Hepatocyte (in vitro differentiated cells): ENCODE measurements at regions not wholly inside any gene's neighbourhood (a gene's known extent, or its start where the extent isn't known, plus 50 kb on each side); places are given as distances from the start of the nearest gene placed in this dataset.

Source experiments
- EZH2 ChIP-seq: fragments of 200-600 bp; sonication (generic); IDR thresholded peaks from 2 replicates; pipeline ENCODE4 v1.6.1; 2016; ENCODE audit warnings: antibody characterized with exemption, mild to moderate bottlenecking, borderline replicate concordance
- EZH2phosphoT487 ChIP-seq: fragments of 200-600 bp; sonication (generic); IDR thresholded peaks from one replicate; pipeline ENCODE4 v1.6.1; 2018; ENCODE audit warnings: antibody characterized with exemption, mild to moderate bottlenecking, low read depth, moderate library complexity; ENCODE audit not compliant: unreplicated experiment, severe bottlenecking
- TF ChIP-seq, protein P1 (sequence below): fragments of 200-600 bp; sonication (generic); IDR thresholded peaks from 2 replicates; pipeline ENCODE4 v1.5.1; 2016; ENCODE audit warnings: antibody characterized with exemption, mild to moderate bottlenecking; ENCODE audit not compliant: poor library complexity

GRCh38 chr12:128047266-128048060 lies 219.5 kb upstream of the TMEM132C start:
- TF ChIP-seq, protein P1, sequence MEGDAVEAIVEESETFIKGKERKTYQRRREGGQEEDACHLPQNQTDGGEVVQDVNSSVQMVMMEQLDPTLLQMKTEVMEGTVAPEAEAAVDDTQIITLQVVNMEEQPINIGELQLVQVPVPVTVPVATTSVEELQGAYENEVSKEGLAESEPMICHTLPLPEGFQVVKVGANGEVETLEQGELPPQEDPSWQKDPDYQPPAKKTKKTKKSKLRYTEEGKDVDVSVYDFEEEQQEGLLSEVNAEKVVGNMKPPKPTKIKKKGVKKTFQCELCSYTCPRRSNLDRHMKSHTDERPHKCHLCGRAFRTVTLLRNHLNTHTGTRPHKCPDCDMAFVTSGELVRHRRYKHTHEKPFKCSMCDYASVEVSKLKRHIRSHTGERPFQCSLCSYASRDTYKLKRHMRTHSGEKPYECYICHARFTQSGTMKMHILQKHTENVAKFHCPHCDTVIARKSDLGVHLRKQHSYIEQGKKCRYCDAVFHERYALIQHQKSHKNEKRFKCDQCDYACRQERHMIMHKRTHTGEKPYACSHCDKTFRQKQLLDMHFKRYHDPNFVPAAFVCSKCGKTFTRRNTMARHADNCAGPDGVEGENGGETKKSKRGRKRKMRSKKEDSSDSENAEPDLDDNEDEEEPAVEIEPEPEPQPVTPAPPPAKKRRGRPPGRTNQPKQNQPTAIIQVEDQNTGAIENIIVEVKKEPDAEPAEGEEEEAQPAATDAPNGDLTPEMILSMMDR = no peak
- TF ChIP-seq EZH2phosphoT487 = no peak
- no peak for TF ChIP-seq EZH2
